Fibroblast of the aortic adventitia (primary cell): ENCODE measurements at regions not wholly inside any gene's neighbourhood (a gene's known extent, or its start where the extent isn't known, plus 50 kb on each side); places are given as distances from the start of the nearest gene placed in this dataset.

Source experiments
- DNase-seq: peaks from one replicate; pipeline ENCODE4 v3.0.0-alpha.2; 2010; ENCODE audit warnings: low read depth
- H3K4me3 ChIP-seq: 2 replicates; pipeline ENCODE4 v1.5.1; 2011; ENCODE audit warnings: low read depth, mild to moderate bottlenecking, control low read depth, low read length, moderate library complexity
- CTCF ChIP-seq: IDR thresholded peaks from 2 replicates; pipeline ENCODE4 v1.5.1; 2011; ENCODE audit warnings: mild to moderate bottlenecking, low read length, control low read depth, inconsistent platforms; ENCODE audit not compliant: insufficient read depth

GRCh38 chr2:7598402-7598801 is 681.2 kb downstream of the RNF144A start:
- H3K4me3 ChIP-seq, result no peak overlapping the region
- TF ChIP-seq CTCF, result no peak
- no peak for DNase-seq

- TF ChIP-seq CTCF, result no peak
- no peak overlapping the region for H3K4me3 ChIP-seq
- no peak for DNase-seq
Measured at GRCh38 chr2:7599462-7600258, 682.4 kb downstream of the RNF144A start.

GRCh38 chr2:7601990-7602389 is 684.8 kb downstream of the RNF144A start:
- TF ChIP-seq CTCF, result no peak
- DNase-seq, result no peak
- no peak overlapping the region for H3K4me3 ChIP-seq

- no peak overlapping the region for H3K4me3 ChIP-seq
- TF ChIP-seq CTCF, result no peak
- no peak for DNase-seq
Measured at GRCh38 chr2:7604456-7604855, 687.2 kb downstream of the RNF144A start.

GRCh38 chr2:7607441-7608173 is 690.4 kb downstream of the RNF144A start:
- TF ChIP-seq CTCF, result no peak
- no peak for DNase-seq
- no peak overlapping the region for H3K4me3 ChIP-seq

- no peak for DNase-seq
- TF ChIP-seq CTCF, result no peak
- no peak overlapping the region for H3K4me3 ChIP-seq
Measured at GRCh38 chr2:7609556-7609955, 692.3 kb downstream of the RNF144A start.
